HepG2 (cell line): ENCODE measurements at regions not wholly inside any gene's neighbourhood (a gene's known extent, or its start where the extent isn't known, plus 50 kb on each side); places are given as distances from the start of the nearest gene placed in this dataset.

ENCODE experiments used
- AGO2 ChIP-seq: fragments of 200-400 bp; formaldehyde crosslinking; optimal IDR thresholded peaks from 2 replicates; pipeline ENCODE3; 2017; ENCODE audit warnings: mild to moderate bottlenecking, low read depth, low read length, moderate library complexity
- CERS6 ChIP-seq: sonication (generic); formaldehyde crosslinking; IDR thresholded peaks from 2 replicates; pipeline ENCODE4 v1.5.0; 2020; ENCODE audit warnings: missing genetic modification reagents
- DDIT3 ChIP-seq: sonication (generic); formaldehyde crosslinking; IDR thresholded peaks from 2 replicates; pipeline ENCODE4 v1.4.0; 2020; ENCODE audit warnings: mild to moderate bottlenecking, missing genetic modification reagents
- DNMT1 ChIP-seq: sonication (generic); formaldehyde crosslinking; IDR thresholded peaks from 2 replicates; pipeline ENCODE4 v1.5.1; 2020; ENCODE audit warnings: mild to moderate bottlenecking, missing genetic modification reagents
- DRAP1 ChIP-seq: IDR thresholded peaks from 2 replicates; pipeline ENCODE4 v1.6.1; 2016; ENCODE audit warnings: missing genetic modification reagents, missing compliant biosample characterization
- FOXA1 ChIP-seq, 2 experiments: fragments of 450-650 bp in 1 of 2; sonication (generic) in 1 of 2; formaldehyde crosslinking in 1 of 2; IDR thresholded peaks; 2 replicates each; pipeline versions ENCODE4 v1.4.0 to v1.6.1; 2016 to 2020; ENCODE audit warnings: missing genetic modification reagents in 1 of 2
- JUN ChIP-seq: sonication (generic); formaldehyde crosslinking; IDR thresholded peaks from 2 replicates; pipeline ENCODE4 v1.4.0; 2020; ENCODE audit warnings: mild to moderate bottlenecking, missing genetic modification reagents
- KLF11 ChIP-seq: IDR thresholded peaks from 2 replicates; pipeline ENCODE4 v1.6.1; 2016; ENCODE audit warnings: missing compliant biosample characterization
- NR2F1 ChIP-seq, 2 experiments: fragments of 450-650 bp in 1 of 2; formaldehyde crosslinking in 1 of 2; IDR thresholded peaks; 2 replicates each; pipeline versions ENCODE4 v1.5.0 to v1.6.1; 2016 to 2020; ENCODE audit warnings: mild to moderate bottlenecking in 1 of 2, missing compliant biosample characterization in 1 of 2, missing genetic modification reagents in 1 of 2, moderate library complexity in 1 of 2
- RAD51 ChIP-seq: fragments of 450-650 bp; IDR thresholded peaks from 2 replicates; pipeline ENCODE4 v1.6.1; 2016; ENCODE audit warnings: borderline replicate concordance
- SRSF9 ChIP-seq: fragments of 200-400 bp; formaldehyde crosslinking; IDR thresholded peaks from 2 replicates; pipeline ENCODE4 v1.6.1; 2018; ENCODE audit warnings: borderline replicate concordance, mild to moderate bottlenecking, low read depth, low read length; ENCODE audit not compliant: insufficient read depth, poor library complexity, severe bottlenecking
- STAT5B ChIP-seq: sonication (generic); formaldehyde crosslinking; IDR thresholded peaks from 2 replicates; pipeline ENCODE4 v1.4.0; 2020; ENCODE audit warnings: missing genetic modification reagents
- ZBTB49 ChIP-seq: sonication (generic); formaldehyde crosslinking; IDR thresholded peaks from 2 replicates; pipeline ENCODE4 v1.4.0; 2020; ENCODE audit warnings: missing genetic modification reagents, borderline replicate concordance
- ZEB1 ChIP-seq: IDR thresholded peaks from 2 replicates; pipeline ENCODE4 v1.6.1; 2012; ENCODE audit warnings: mild to moderate bottlenecking, low read depth, inconsistent platforms; ENCODE audit not compliant: insufficient replicate concordance
- ZFP1 ChIP-seq: IDR thresholded peaks from 2 replicates; pipeline ENCODE4 v1.6.1; 2016
- ZNF101 ChIP-seq: sonication (generic); formaldehyde crosslinking; IDR thresholded peaks from 2 replicates; pipeline ENCODE4 v1.4.0; 2020; ENCODE audit warnings: mild to moderate bottlenecking, low read depth, missing genetic modification reagents, borderline replicate concordance
- ZNF253 ChIP-seq: sonication (generic); formaldehyde crosslinking; IDR thresholded peaks from 2 replicates; pipeline ENCODE4 v1.8.0; 2022; ENCODE audit warnings: mild to moderate bottlenecking, missing genetic modification reagents, borderline replicate concordance
- ZNF274 ChIP-seq: sonication (generic); formaldehyde crosslinking; IDR thresholded peaks from 2 replicates; pipeline ENCODE4 v1.5.1; 2020; ENCODE audit warnings: mild to moderate bottlenecking, missing genetic modification reagents
- ZNF3 ChIP-seq: IDR thresholded peaks from 2 replicates; pipeline ENCODE4 v1.7.0; 2017; ENCODE audit warnings: inconsistent platforms
- ZNF367 ChIP-seq: sonication (generic); formaldehyde crosslinking; IDR thresholded peaks from 2 replicates; pipeline ENCODE4 v1.4.0; 2020; ENCODE audit warnings: missing genetic modification reagents, borderline replicate concordance
- ZNF414 ChIP-seq: sonication (generic); formaldehyde crosslinking; IDR thresholded peaks from 2 replicates; pipeline ENCODE4 v1.5.0; 2020; ENCODE audit warnings: missing genetic modification reagents
- ZNF446 ChIP-seq: sonication (generic); formaldehyde crosslinking; IDR thresholded peaks from 2 replicates; pipeline ENCODE4 v1.5.0; 2020; ENCODE audit warnings: mild to moderate bottlenecking, missing genetic modification reagents

GRCh38 chr20:50305636-50306477 is 115.2 kb downstream of the CEBPB start (continued):
- peak; percentile 58; the same call in 1 of the 2 replicates for TF ChIP-seq ZNF274 (CRISPR knock-in tag)
- TF ChIP-seq ZFP1 (CRISPR knock-in tag), result no peak; the same call in 1 of the 2 replicates
- peak; percentile 90 for TF ChIP-seq ZEB1
- TF ChIP-seq CERS6 (CRISPR knock-in tag), result no peak
- TF ChIP-seq FOXA1 (IDR thresholded peaks at IDR 0.05), result no peak
- peak; percentile 93 for TF ChIP-seq FOXA1 (CRISPR knock-in tag; IDR thresholded peaks at IDR 0.05)
- TF ChIP-seq AGO2, result no peak
- peak; percentile 93 to 98 for TF ChIP-seq NR2F1 (CRISPR knock-in tag; IDR thresholded peaks at IDR 0.05)
- peak; percentile 72; the same call in 1 of the 2 replicates for TF ChIP-seq ZNF253
- TF ChIP-seq ZNF414, result peak; percentile 48
- no peak; the same call in 1 of the 2 replicates for TF ChIP-seq ZNF367 (CRISPR knock-in tag)
- peak; percentile 94 for TF ChIP-seq DRAP1 (CRISPR knock-in tag)
- peak; percentile 61 for TF ChIP-seq ZNF3 (CRISPR knock-in tag)
- no peak; the same call in 1 of the 2 replicates for TF ChIP-seq KLF11 (CRISPR knock-in tag)
- peak; percentile 29; the same call in 1 of the 2 replicates for TF ChIP-seq ZNF446 (CRISPR knock-in tag)
- TF ChIP-seq STAT5B (CRISPR knock-in tag), result no peak
- peak; percentile 80; the same call in 1 of the 2 replicates for TF ChIP-seq JUN (CRISPR knock-in tag)
- TF ChIP-seq ZBTB49 (CRISPR knock-in tag), result no peak; the same call in none of the 2 replicates
- TF ChIP-seq DDIT3, result peak; percentile 65; the same call in 1 of the 2 replicates
- TF ChIP-seq DNMT1 (CRISPR knock-in tag), result no peak
- peak; percentile 86 for TF ChIP-seq RAD51
- peak; percentile 86; the same call in 1 of the 2 replicates for TF ChIP-seq ZNF101 (CRISPR knock-in tag)
- no peak for TF ChIP-seq SRSF9
